GM23338 (cell line): ENCODE measurements at regions not wholly inside any gene's neighbourhood (a gene's known extent, or its start where the extent isn't known, plus 50 kb on each side); places are given as distances from the start of the nearest gene placed in this dataset.

Experiments
- EZH2 ChIP-seq: fragments of 200-600 bp; sonication (generic); IDR thresholded peaks from one replicate; pipeline ENCODE4 v1.8.0; 2017; ENCODE audit warnings: antibody characterized with exemption, mild to moderate bottlenecking, low read depth; ENCODE audit not compliant: unreplicated experiment
- EZH2phosphoT487 ChIP-seq: fragments of 200-600 bp; sonication (generic); IDR thresholded peaks from one replicate; pipeline ENCODE4 v1.8.1; 2018; ENCODE audit warnings: antibody characterized with exemption; ENCODE audit not compliant: unreplicated experiment
- POLR2AphosphoS5 ChIP-seq: IDR thresholded peaks from 2 replicates; pipeline ENCODE4 v1.6.1; 2016; ENCODE audit warnings: antibody characterized with exemption, low read depth
- STAT1 ChIP-seq: IDR thresholded peaks from one replicate; pipeline ENCODE4 v1.6.1; 2016; ENCODE audit warnings: antibody characterized with exemption; ENCODE audit not compliant: unreplicated experiment
- TF ChIP-seq, protein P1 (sequence below), 2 experiments: fragments of 200-600 bp in 1 of 2; sonication (generic) in 1 of 2; conservative IDR thresholded peaks; 2 replicates each; pipeline versions ENCODE4 v1.5.1 to v1.6.1; 2016 to 2017; ENCODE audit warnings: antibody characterized with exemption in 2 of 2, low read depth in 2 of 2, mild to moderate bottlenecking in 2 of 2, moderate library complexity in 1 of 2
- TF ChIP-seq, protein P2 (sequence below): IDR thresholded peaks from one replicate; pipeline ENCODE4 v1.6.1; 2018; ENCODE audit warnings: antibody characterized with exemption; ENCODE audit not compliant: unreplicated experiment
- TF ChIP-seq, protein P3 (sequence below): IDR thresholded peaks from 2 replicates; pipeline ENCODE4 v1.6.1; 2016; ENCODE audit warnings: antibody characterized with exemption

DNA sequence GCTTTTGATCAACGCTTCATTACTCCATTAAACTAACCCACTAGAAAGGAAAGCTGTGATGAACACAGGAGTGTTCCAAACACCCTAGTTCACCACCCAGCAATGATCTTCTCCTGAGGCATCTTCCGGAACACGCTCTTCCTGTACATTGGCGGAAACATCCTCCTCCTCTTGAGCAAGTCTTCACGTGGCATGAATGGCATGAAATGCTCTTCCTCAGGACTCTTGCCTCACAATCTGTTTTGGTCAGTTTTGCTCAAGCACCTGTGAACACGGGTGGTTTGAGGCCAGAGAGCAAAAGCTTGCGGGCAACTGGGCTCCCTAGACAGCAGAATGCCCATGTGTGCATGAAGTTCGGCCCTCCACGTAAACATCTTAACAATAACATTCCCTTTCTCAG lies 734.2 kb upstream of the SALL3 start:
- TF ChIP-seq EZH2 = no peak
- TF ChIP-seq, protein P1, sequence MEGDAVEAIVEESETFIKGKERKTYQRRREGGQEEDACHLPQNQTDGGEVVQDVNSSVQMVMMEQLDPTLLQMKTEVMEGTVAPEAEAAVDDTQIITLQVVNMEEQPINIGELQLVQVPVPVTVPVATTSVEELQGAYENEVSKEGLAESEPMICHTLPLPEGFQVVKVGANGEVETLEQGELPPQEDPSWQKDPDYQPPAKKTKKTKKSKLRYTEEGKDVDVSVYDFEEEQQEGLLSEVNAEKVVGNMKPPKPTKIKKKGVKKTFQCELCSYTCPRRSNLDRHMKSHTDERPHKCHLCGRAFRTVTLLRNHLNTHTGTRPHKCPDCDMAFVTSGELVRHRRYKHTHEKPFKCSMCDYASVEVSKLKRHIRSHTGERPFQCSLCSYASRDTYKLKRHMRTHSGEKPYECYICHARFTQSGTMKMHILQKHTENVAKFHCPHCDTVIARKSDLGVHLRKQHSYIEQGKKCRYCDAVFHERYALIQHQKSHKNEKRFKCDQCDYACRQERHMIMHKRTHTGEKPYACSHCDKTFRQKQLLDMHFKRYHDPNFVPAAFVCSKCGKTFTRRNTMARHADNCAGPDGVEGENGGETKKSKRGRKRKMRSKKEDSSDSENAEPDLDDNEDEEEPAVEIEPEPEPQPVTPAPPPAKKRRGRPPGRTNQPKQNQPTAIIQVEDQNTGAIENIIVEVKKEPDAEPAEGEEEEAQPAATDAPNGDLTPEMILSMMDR (conservative IDR thresholded peaks at IDR 0.05; ENCODE audit: low read depth in 2 of 2) = no peak
- no peak for TF ChIP-seq EZH2phosphoT487
- TF ChIP-seq, protein P2, sequence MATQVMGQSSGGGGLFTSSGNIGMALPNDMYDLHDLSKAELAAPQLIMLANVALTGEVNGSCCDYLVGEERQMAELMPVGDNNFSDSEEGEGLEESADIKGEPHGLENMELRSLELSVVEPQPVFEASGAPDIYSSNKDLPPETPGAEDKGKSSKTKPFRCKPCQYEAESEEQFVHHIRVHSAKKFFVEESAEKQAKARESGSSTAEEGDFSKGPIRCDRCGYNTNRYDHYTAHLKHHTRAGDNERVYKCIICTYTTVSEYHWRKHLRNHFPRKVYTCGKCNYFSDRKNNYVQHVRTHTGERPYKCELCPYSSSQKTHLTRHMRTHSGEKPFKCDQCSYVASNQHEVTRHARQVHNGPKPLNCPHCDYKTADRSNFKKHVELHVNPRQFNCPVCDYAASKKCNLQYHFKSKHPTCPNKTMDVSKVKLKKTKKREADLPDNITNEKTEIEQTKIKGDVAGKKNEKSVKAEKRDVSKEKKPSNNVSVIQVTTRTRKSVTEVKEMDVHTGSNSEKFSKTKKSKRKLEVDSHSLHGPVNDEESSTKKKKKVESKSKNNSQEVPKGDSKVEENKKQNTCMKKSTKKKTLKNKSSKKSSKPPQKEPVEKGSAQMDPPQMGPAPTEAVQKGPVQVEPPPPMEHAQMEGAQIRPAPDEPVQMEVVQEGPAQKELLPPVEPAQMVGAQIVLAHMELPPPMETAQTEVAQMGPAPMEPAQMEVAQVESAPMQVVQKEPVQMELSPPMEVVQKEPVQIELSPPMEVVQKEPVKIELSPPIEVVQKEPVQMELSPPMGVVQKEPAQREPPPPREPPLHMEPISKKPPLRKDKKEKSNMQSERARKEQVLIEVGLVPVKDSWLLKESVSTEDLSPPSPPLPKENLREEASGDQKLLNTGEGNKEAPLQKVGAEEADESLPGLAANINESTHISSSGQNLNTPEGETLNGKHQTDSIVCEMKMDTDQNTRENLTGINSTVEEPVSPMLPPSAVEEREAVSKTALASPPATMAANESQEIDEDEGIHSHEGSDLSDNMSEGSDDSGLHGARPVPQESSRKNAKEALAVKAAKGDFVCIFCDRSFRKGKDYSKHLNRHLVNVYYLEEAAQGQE = no peak
- TF ChIP-seq STAT1 = no peak
- no peak for TF ChIP-seq POLR2AphosphoS5
- TF ChIP-seq, protein P3, sequence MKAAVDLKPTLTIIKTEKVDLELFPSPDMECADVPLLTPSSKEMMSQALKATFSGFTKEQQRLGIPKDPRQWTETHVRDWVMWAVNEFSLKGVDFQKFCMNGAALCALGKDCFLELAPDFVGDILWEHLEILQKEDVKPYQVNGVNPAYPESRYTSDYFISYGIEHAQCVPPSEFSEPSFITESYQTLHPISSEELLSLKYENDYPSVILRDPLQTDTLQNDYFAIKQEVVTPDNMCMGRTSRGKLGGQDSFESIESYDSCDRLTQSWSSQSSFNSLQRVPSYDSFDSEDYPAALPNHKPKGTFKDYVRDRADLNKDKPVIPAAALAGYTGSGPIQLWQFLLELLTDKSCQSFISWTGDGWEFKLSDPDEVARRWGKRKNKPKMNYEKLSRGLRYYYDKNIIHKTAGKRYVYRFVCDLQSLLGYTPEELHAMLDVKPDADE = no peak
